ENCODE measurements at regions not wholly inside any gene's neighbourhood (a gene's known extent, or its start where the extent isn't known, plus 50 kb on each side); places are given as distances from the start of the nearest gene placed in this dataset.

- no peak for TF ChIP-seq CTCF (optimal IDR thresholded peaks at IDR 0.05 in 1 of 3, IDR thresholded peaks at IDR 0.05 in 1 of 3, conservative IDR thresholded peaks at IDR 0.05 in 1 of 3; ENCODE audit: extremely low read depth in 1 of 3, insufficient read depth in 2 of 3, low read length in 3 of 3)
- no peak for TF ChIP-seq EZH2 (IDR thresholded peaks at IDR 0.05; ENCODE audit: low read length)
Observed at GRCh38 chr1:114334297-114334696, 176.7 kb downstream of the TRIM33 start.

Data from keratinocyte (primary cell).